ENCODE measurements at regions not wholly inside any gene's neighbourhood (a gene's known extent, or its start where the extent isn't known, plus 50 kb on each side); places are given as distances from the start of the nearest gene placed in this dataset.
A peak's percentile ranks its signal among the peaks of the same experiment; 100 is the strongest.

- Histone ChIP-seq H3K36me3 (ENCODE audit: control insufficient read depth, insufficient read depth, low read length) (no peaks in the 10 kb centered on the region), H3K4me1 (peaks cover 61% of the 10 kb centered on the region), H3K27me3 (replicated peaks; ENCODE audit: control insufficient read depth, insufficient read depth, low read length) (no peaks in the 10 kb centered on the region), H3K4me3 (ENCODE audit: low read depth, low read length) (no peak overlapping the region), H3K9me3 (no peaks in the 10 kb centered on the region)
- TF ChIP-seq CTCF (IDR thresholded peaks at IDR 0.05; ENCODE audit: insufficient read depth in 1 of 2, low read depth in 1 of 2, low read length in 1 of 2, severe bottlenecking in 1 of 2, unreplicated experiment in 1 of 2) = no peak
- Mint-ChIP-seq H3K4me1 (ENCODE audit: low read depth, unreplicated experiment) (peaks cover 74% of the 10 kb centered on the region), H3K27ac (ENCODE audit: unreplicated experiment) (peak overlapping the region; percentile 92), H3K9me3 (ENCODE audit: unreplicated experiment) (peaks cover 24% of the 10 kb centered on the region), H3K27me3 (ENCODE audit: insufficient read depth, unreplicated experiment) (no peaks in the 10 kb centered on the region), H3K36me3 (ENCODE audit: insufficient read depth, unreplicated experiment) (peaks cover 6% of the 10 kb centered on the region), H3K4me3 (ENCODE audit: unreplicated experiment) (peak overlapping the region; percentile 48)
- intact Hi-C loops (cut with micrococcal nuclease; ENCODE audit: unreplicated experiment) = loop anchor here (2.0 to 5.0 kb wide), 3 partner anchors 246 to 326 kb away; partner anchors contain the start of gene FOXO1
- ChIA-PET POLR2A (interaction anchor here (0.5 to 1.1 kb wide), 2 partner anchors 9 to 1356 kb away, joined by 3 read pairs; no protein-coding TSS in a partner anchor), CTCF (interaction anchor here (0.6 to 0.8 kb wide), 2 partner anchors 341 to 536 kb away, joined by 3 read pairs; no protein-coding TSS in a partner anchor)
- BruUV-seq (replicated peaks) = no TSS peak
- peak in 1 of 2 experiments; percentile 32 for DNase-seq
Observed at GRCh38 chr13:40341096-40341471, 325.4 kb downstream of the FOXO1 start.

DNA sequence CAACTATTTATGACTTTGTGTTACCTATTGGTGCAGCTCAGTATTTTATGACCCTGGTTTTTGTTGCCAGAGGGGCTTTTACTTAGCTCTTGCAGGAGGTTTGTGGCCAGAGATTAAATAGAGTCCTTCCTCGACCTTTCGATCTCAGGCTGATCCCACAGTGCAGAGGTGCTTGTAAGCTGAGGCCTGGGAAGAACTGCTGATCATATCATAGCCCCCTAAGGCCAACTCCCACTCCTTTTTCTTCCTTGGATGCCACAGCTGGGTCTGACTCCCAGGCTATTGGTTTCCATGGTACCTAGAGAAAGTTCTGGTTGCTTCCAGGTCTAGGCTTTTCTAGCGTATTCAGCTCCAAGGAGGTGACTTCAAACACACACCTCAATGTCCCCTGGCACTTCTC, 324.9 kb downstream of the FOXO1 start:
- H3K4me1 Mint-ChIP-seq (ENCODE audit: low read depth, unreplicated experiment) = peaks cover 72% of the 10 kb centered on the region
- POLR2A ChIA-PET = interaction anchor here (0.5 to 1.1 kb wide), 2 partner anchors 10 to 1357 kb away, joined by 3 read pairs; no protein-coding TSS in a partner anchor

DNA sequence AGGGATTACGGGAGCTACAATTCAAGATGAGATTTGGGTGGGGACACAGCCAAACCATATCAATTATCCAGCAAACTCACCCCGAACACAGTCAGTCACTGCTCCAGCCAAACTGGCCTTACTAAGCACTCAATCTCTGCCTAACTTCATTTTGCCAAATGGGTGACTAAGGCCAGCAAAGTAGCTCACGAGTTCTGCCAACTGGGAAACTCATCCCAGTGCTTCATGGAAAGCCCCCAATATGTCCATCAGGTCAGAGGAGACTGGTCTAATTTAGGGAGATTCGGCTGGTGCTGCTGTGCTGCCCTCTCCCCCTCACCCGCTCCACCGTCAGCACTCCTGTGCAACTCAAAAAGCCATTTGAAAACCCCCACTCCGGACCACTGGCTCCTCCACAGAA, 324.0 kb downstream of the FOXO1 start:
- Histone ChIP-seq H3K4me3 (ENCODE audit: low read depth, low read length) (no peak overlapping the region), H3K4me1 (peaks cover 49% of the 10 kb centered on the region), H3K9me3 (no peaks in the 10 kb centered on the region), H3K27me3 (replicated peaks; ENCODE audit: control insufficient read depth, insufficient read depth, low read length) (no peaks in the 10 kb centered on the region), H3K36me3 (ENCODE audit: control insufficient read depth, insufficient read depth, low read length) (no peaks in the 10 kb centered on the region)
- TF ChIP-seq CTCF (IDR thresholded peaks at IDR 0.05; ENCODE audit: insufficient read depth in 1 of 2, low read depth in 1 of 2, low read length in 1 of 2, severe bottlenecking in 1 of 2, unreplicated experiment in 1 of 2) = no peak
- H3K36me3 Mint-ChIP-seq (ENCODE audit: insufficient read depth, unreplicated experiment) = peaks cover 6% of the 10 kb centered on the region
- peak overlapping the region; percentile 92 for H3K27ac Mint-ChIP-seq (ENCODE audit: unreplicated experiment)
- peaks cover 64% of the 10 kb centered on the region for H3K4me1 Mint-ChIP-seq (ENCODE audit: low read depth, unreplicated experiment)
- ChIA-PET POLR2A (no interaction called here), CTCF (interaction anchor here (0.7 kb wide), 1 partner anchor 48 kb away, joined by 3 read pairs; no protein-coding TSS in a partner anchor)
- no peak for DNase-seq
- H3K9me3 Mint-ChIP-seq (ENCODE audit: unreplicated experiment) = peaks cover 23% of the 10 kb centered on the region
- no TSS peak for BruUV-seq (replicated peaks)
- intact Hi-C loops (cut with micrococcal nuclease; ENCODE audit: unreplicated experiment) = loop anchor here (5.0 kb wide), 1 partner anchor 245 kb away; no protein-coding TSS in a partner anchor
- H3K27me3 Mint-ChIP-seq (ENCODE audit: insufficient read depth, unreplicated experiment) = no peaks in the 10 kb centered on the region
- H3K4me3 Mint-ChIP-seq (ENCODE audit: unreplicated experiment) = no peak overlapping the region

More for the DNA sequence above, 324.9 kb downstream of the FOXO1 start:
- intact Hi-C loops (cut with micrococcal nuclease; ENCODE audit: unreplicated experiment) = loop anchor here (2.0 to 5.0 kb wide), 3 partner anchors 246 to 325 kb away; partner anchors contain the start of gene FOXO1
- TF ChIP-seq CTCF (IDR thresholded peaks at IDR 0.05; ENCODE audit: insufficient read depth in 1 of 2, low read depth in 1 of 2, low read length in 1 of 2, severe bottlenecking in 1 of 2, unreplicated experiment in 1 of 2) = no peak
- H3K36me3 ChIP-seq (ENCODE audit: control insufficient read depth, insufficient read depth, low read length) = no peaks in the 10 kb centered on the region
- peaks cover 56% of the 10 kb centered on the region for H3K4me1 ChIP-seq
- H3K9me3 ChIP-seq = no peaks in the 10 kb centered on the region
- peaks cover 6% of the 10 kb centered on the region for H3K36me3 Mint-ChIP-seq (ENCODE audit: insufficient read depth, unreplicated experiment)
- no peaks in the 10 kb centered on the region for H3K27me3 ChIP-seq (replicated peaks; ENCODE audit: control insufficient read depth, insufficient read depth, low read length)
- no peaks in the 10 kb centered on the region for H3K27me3 Mint-ChIP-seq (ENCODE audit: insufficient read depth, unreplicated experiment)
- H3K4me3 Mint-ChIP-seq (ENCODE audit: unreplicated experiment) = no peak overlapping the region
- no peak overlapping the region for H3K4me3 ChIP-seq (ENCODE audit: low read depth, low read length)
- CTCF ChIA-PET = interaction anchor here (0.6 to 0.8 kb wide), 3 partner anchors 197 to 537 kb away, joined by 3 read pairs; no protein-coding TSS in a partner anchor
- peaks cover 24% of the 10 kb centered on the region for H3K9me3 Mint-ChIP-seq (ENCODE audit: unreplicated experiment)
- H3K27ac Mint-ChIP-seq (ENCODE audit: unreplicated experiment) = peak overlapping the region; percentile 92
- peak; percentile 51 to 77 for DNase-seq
- BruUV-seq (replicated peaks) = no TSS peak

All from Caco-2 (cell line).